Pancreas (tissue), 10 donors: ENCODE measurements at regions not wholly inside any gene's neighbourhood (a gene's known extent, or its start where the extent isn't known, plus 50 kb on each side); places are given as distances from the start of the nearest gene placed in this dataset.
"Not testable (repeated sequence)": the region's sequence is repeated elsewhere in the genome, so short reads cannot be mapped to it uniquely, and the experiment has no call there.

ENCODE experiments used
- ATAC-seq, 4 donors: fragments of 200-7000 bp; cut with Tn5 transposase; one replicate each; pipeline versions ENCODE4 v1.8.0 to v1.9.1; 2020; ENCODE audit warnings: mild to moderate bottlenecking in 4 of 4, moderate library complexity in 4 of 4
- DNase-seq, 6 donors: peaks; one replicate each; pipeline ENCODE4 v3.0.0-alpha.2; 2020
- FAIRE-seq: peaks from 2 replicates; lab custom pipeline; 2012; peaks lifted over from hg19 to GRCh38; lab: Jason Lieb, UNC
- H3K27ac ChIP-seq, 4 donors: fragments of 200-600 bp; sonication (generic); 1 replicate in 3 of 4; 2 replicates in 1 of 4; pipeline versions ENCODE4 v1.5.0 to v1.8.0; 2020
- H3K27me3 ChIP-seq, 4 donors: fragments of 200-600 bp; one replicate each; pipeline ENCODE4 v1.8.0; 2021
- H3K36me3 ChIP-seq, 3 donors: fragments of 200-600 bp; sonication (generic) in 1 of 3; one replicate each; pipeline versions ENCODE4 v1.5.0 to v1.8.0; 2020 to 2021
- H3K4me1 ChIP-seq, 3 donors: fragments of 200-600 bp; one replicate each; pipeline ENCODE4 v1.8.0; 2021
- H3K4me3 ChIP-seq, 4 donors: fragments of 200-600 bp; sonication (generic) in 2 of 4; one replicate each; pipeline versions ENCODE4 v1.5.0 to v1.8.0; 2020 to 2021
- H3K9me3 ChIP-seq, 4 donors: fragments of 200-600 bp; one replicate each; pipeline ENCODE4 v1.8.0; 2021
- CTCF ChIP-seq, 4 donors: fragments of 200-600 bp; sonication (generic) in 3 of 4; IDR thresholded peaks; one replicate each; pipeline versions ENCODE4 v1.5.0 to v1.8.0; 2021; ENCODE audit warnings: antibody characterized with exemption in 4 of 4
- WGBS, 2 donors: extraction: QIAGEN DNeasy Blood & Tissue Kit; methylation state at CpG; one replicate each; pipeline ENCODE4 v1.1.7; 2013; 5-methylcytosine and 5-hydroxymethylcytosine counted together
- intact Hi-C, 3 donors: fragments of 100-400 bp; cut with DNase I; formaldehyde crosslinking; loops; one replicate each; pipeline versions ENCODE4 v1.11.1 to v1.14.2; 2022
- donor health status: healthy with polysubstance abuse.
- donor health status: DM: no; HTN: no; CAD: no; lungs with moderate emphysema.
- donor health status: DM: no; HTN: no; CAD: no.
- donor health status: control.
- donor health status: control.
- donor health status: Bipolar disorder and iron deficiency.
- donor health status: DM: yes; HTN: yes; CAD: no.
- donor health status: DM: no; HTN: no; CAD: no.
- donor health status: DM: no; HTN: no; CAD: no.
- donor health status: DM: yes; HTN: yes; CAD: no.

- no peak for FAIRE-seq
- no peak for TF ChIP-seq CTCF (IDR thresholded peaks at IDR 0.05)
- no peak for DNase-seq
- no peaks in the 10 kb centered on the region for H3K36me3 ChIP-seq
- H3K4me3 ChIP-seq: no peak overlapping the region
- ATAC-seq: no peak
- no peaks in the 10 kb centered on the region for H3K9me3 ChIP-seq
- no peak overlapping the region for H3K27ac ChIP-seq
- 8% methylated on average over 1 of the region's 1 CpG for WGBS, 2 donors
- H3K4me1 ChIP-seq: no peaks in the 10 kb centered on the region
- H3K27me3 ChIP-seq: no peaks in the 10 kb centered on the region
- intact Hi-C loops: no loop called here
These were observed 992.7 kb upstream of the USP15 start for GRCh38 chr12:61267474-61267873.

GRCh38 chr12:61272441-61272840, 987.8 kb upstream of the USP15 start:
- no peak for FAIRE-seq
- Histone ChIP-seq H3K4me1 (no peaks in the 10 kb centered on the region), H3K27me3 (no peaks in the 10 kb centered on the region), H3K27ac (no peak overlapping the region), H3K36me3 (no peaks in the 10 kb centered on the region), H3K4me3 (no peak overlapping the region), H3K9me3 (no peaks in the 10 kb centered on the region)
- no peak for TF ChIP-seq CTCF (IDR thresholded peaks at IDR 0.05)
- DNase-seq: no peak
- ATAC-seq: no peak
- intact Hi-C loops: no loop called here

GRCh38 chr12:61282790-61283575, 977.2 kb upstream of the USP15 start:
- TF ChIP-seq CTCF (IDR thresholded peaks at IDR 0.05): no peak
- Histone ChIP-seq H3K4me3 (no peak overlapping the region), H3K27me3 (no peaks in the 10 kb centered on the region), H3K9me3 (peaks cover 0 to 3% (median 0%) of the 10 kb centered on the region in 4 donors), H3K27ac (no peak overlapping the region), H3K36me3 (no peaks in the 10 kb centered on the region), H3K4me1 (no peaks in the 10 kb centered on the region)
- ATAC-seq: no peak
- FAIRE-seq: no peak
- DNase-seq: no peak
- 43 to 53% methylated on average over 3 of the region's 3 CpGs for WGBS, 2 donors
- intact Hi-C loops: no loop called here

GRCh38 chr12:61290473-61290872, 969.7 kb upstream of the USP15 start:
- FAIRE-seq: no peak
- no peak overlapping the region for H3K27ac ChIP-seq
- H3K36me3 ChIP-seq: no peaks in the 10 kb centered on the region
- DNase-seq: no peak
- TF ChIP-seq CTCF (IDR thresholded peaks at IDR 0.05): no peak
- intact Hi-C loops: no loop called here
- H3K4me1 ChIP-seq: no peaks in the 10 kb centered on the region
- H3K4me3 ChIP-seq: no peak overlapping the region
- 52 to 68% methylated on average over 2 of the region's 2 CpGs for WGBS, 2 donors
- no peak for ATAC-seq
- no peaks in the 10 kb centered on the region for H3K27me3 ChIP-seq
- no peaks in the 10 kb centered on the region for H3K9me3 ChIP-seq

GRCh38 chr12:61291647-61292046, 968.6 kb upstream of the USP15 start:
- ATAC-seq (no peak), DNase-seq (no peak), FAIRE-seq (no peak)
- H3K27me3 ChIP-seq: no peaks in the 10 kb centered on the region
- no peak overlapping the region for H3K27ac ChIP-seq
- intact Hi-C loops: no loop called here
- no peaks in the 10 kb centered on the region for H3K4me1 ChIP-seq
- TF ChIP-seq CTCF (IDR thresholded peaks at IDR 0.05): no peak
- 65 to 73% methylated on average over 2 of the region's 2 CpGs for WGBS, 2 donors
- H3K9me3 ChIP-seq: no peaks in the 10 kb centered on the region
- no peak overlapping the region for H3K4me3 ChIP-seq
- no peaks in the 10 kb centered on the region for H3K36me3 ChIP-seq

GRCh38 chr12:61294011-61294410, 966.2 kb upstream of the USP15 start:
- not testable (repeated sequence) for ATAC-seq

More at GRCh38 chr12:61294011-61294410, 966.2 kb upstream of the USP15 start:
- H3K4me3 ChIP-seq, FAIRE-seq, DNase-seq, H3K9me3 ChIP-seq, H3K27me3 ChIP-seq, H3K36me3 ChIP-seq, H3K4me1 ChIP-seq, H3K27ac ChIP-seq, intact Hi-C loops: not testable (repeated sequence)
- WGBS, 2 donors: 81 to 95% methylated on average over 13 of the region's 13 CpGs
